Keratinocyte (primary cell): ENCODE measurements at regions not wholly inside any gene's neighbourhood (a gene's known extent, or its start where the extent isn't known, plus 50 kb on each side); places are given as distances from the start of the nearest gene placed in this dataset.

Experiments
- EZH2 ChIP-seq: IDR thresholded peaks from one replicate; pipeline ENCODE4 v1.6.1; 2012; ENCODE audit warnings: inconsistent platforms, mild to moderate bottlenecking, low read length, moderate library complexity
- TF ChIP-seq, protein P1 (sequence below), 3 experiments: IDR thresholded peaks in 1 of 3; conservative IDR thresholded peaks in 1 of 3; optimal IDR thresholded peaks in 1 of 3; 2 replicates in 2 of 3; 3 replicates in 1 of 3; pipeline versions ENCODE3 to v1.5.1; 2011; ENCODE audit warnings: low read length in 3 of 3, mild to moderate bottlenecking in 3 of 3, moderate library complexity in 2 of 3, control low read depth in 1 of 3, inconsistent platforms in 1 of 3; ENCODE audit not compliant: insufficient read depth in 2 of 3; ENCODE audit errors: extremely low read depth in 1 of 3

DNA sequence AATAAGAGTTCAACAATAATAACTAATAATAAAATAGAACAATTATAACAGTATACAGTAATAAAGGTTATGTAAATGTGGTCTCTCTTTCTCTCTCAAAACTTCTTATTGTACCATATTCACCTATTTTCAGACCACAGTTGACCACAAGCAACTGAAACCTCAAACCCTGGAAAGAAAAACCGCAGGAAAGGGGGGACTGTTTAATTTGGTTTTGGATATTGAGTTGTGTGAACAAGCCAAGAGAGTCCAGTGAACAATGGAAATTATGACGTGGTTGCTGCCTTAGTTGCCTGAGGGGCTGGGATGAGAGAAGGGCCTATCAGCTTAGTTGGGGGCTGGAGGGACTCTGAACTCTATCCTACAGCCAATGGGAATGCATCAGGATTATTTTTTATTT is 178.7 kb upstream of the POU2AF2 start:
- TF ChIP-seq, protein P1, sequence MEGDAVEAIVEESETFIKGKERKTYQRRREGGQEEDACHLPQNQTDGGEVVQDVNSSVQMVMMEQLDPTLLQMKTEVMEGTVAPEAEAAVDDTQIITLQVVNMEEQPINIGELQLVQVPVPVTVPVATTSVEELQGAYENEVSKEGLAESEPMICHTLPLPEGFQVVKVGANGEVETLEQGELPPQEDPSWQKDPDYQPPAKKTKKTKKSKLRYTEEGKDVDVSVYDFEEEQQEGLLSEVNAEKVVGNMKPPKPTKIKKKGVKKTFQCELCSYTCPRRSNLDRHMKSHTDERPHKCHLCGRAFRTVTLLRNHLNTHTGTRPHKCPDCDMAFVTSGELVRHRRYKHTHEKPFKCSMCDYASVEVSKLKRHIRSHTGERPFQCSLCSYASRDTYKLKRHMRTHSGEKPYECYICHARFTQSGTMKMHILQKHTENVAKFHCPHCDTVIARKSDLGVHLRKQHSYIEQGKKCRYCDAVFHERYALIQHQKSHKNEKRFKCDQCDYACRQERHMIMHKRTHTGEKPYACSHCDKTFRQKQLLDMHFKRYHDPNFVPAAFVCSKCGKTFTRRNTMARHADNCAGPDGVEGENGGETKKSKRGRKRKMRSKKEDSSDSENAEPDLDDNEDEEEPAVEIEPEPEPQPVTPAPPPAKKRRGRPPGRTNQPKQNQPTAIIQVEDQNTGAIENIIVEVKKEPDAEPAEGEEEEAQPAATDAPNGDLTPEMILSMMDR (optimal IDR thresholded peaks at IDR 0.05 in 1 of 3, IDR thresholded peaks at IDR 0.05 in 1 of 3, conservative IDR thresholded peaks at IDR 0.05 in 1 of 3; ENCODE audit: extremely low read depth in 1 of 3, insufficient read depth in 2 of 3, low read length in 3 of 3) = no peak
- no peak for TF ChIP-seq EZH2
